GM12878 (cell line): ENCODE measurements at regions not wholly inside any gene's neighbourhood (a gene's known extent, or its start where the extent isn't known, plus 50 kb on each side); places are given as distances from the start of the nearest gene placed in this dataset.

Experiments used
- ATAC-seq: fragments of 200-7000 bp; cut with Tn5 transposase; 3 replicates; pipeline ENCODE4 v1.9.1; 2020; ENCODE audit warnings: mild to moderate bottlenecking, moderate library complexity
- BruUV-seq: library from RNA; stranded (reverse); fragments of 400-500 nt; replicated peaks from 2 replicates; lab custom pipeline; 2021; lab: Mats Ljungman, UMichigan
- CTCF ChIA-PET: fragments of 300-600 bp; sonication (Branson Sonifier 250); formaldehyde crosslinking; extraction: SDS; loops from one replicate; lab custom pipeline; 2021; ENCODE audit warnings: inconsistent platforms; lab: Yijun Ruan, JAX
- POLR2A ChIA-PET: fragments of 350-600 bp; formaldehyde crosslinking; extraction: SDS; loops from one replicate; lab custom pipeline; 2021; ENCODE audit warnings: inconsistent platforms; lab: Charles Lee
- RAD21 ChIA-PET: fragments of 300-600 bp; sonication (Branson Sonifier 250); formaldehyde crosslinking; loops from one replicate; lab custom pipeline; 2023; ENCODE audit warnings: antibody characterized with exemption; ENCODE audit not compliant: unreplicated experiment; lab: Charles Lee
- SMC1A ChIA-PET: fragments of 300-600 bp; sonication (Branson Sonifier 250); formaldehyde crosslinking; loops from one replicate; lab custom pipeline; 2023; ENCODE audit not compliant: unreplicated experiment, uncharacterized antibody; lab: Charles Lee
- DNase-seq: peaks from one replicate; pipeline ENCODE4 v3.0.0-alpha.2; 2011; ENCODE audit warnings: low read depth, low spot score
- FAIRE-seq: peaks from 3 replicates; lab custom pipeline; 2011; peaks lifted over from hg19 to GRCh38; lab: Jason Lieb, UNC
- H2AFZ ChIP-seq: 2 replicates; pipeline ENCODE4 v1.6.0; 2011; ENCODE audit warnings: low read depth, low read length, control low read depth; ENCODE audit not compliant: control insufficient read depth
- H3K27ac ChIP-seq: 2 replicates; pipeline ENCODE4 v1.5.1; 2011; ENCODE audit warnings: control low read depth; ENCODE audit not compliant: control insufficient read depth, insufficient read depth
- H3K27me3 ChIP-seq, 2 experiments: replicated peaks in 1 of 2; 2 replicates each; pipeline versions ENCODE4 v1.6.0 to v1.6.1; 2011; ENCODE audit warnings: low read length in 1 of 2; ENCODE audit not compliant: control insufficient read depth in 2 of 2, insufficient read depth in 2 of 2
- H3K36me3 ChIP-seq, 2 experiments: 2 replicates each; pipeline ENCODE4 v1.5.1; 2011; ENCODE audit warnings: low read length in 1 of 2; ENCODE audit not compliant: control insufficient read depth in 2 of 2, insufficient read depth in 2 of 2
- H3K4me1 ChIP-seq: 2 replicates; pipeline ENCODE4 v1.6.1; 2011; ENCODE audit warnings: mild to moderate bottlenecking, low read length, moderate library complexity, mixed read lengths; ENCODE audit not compliant: control insufficient read depth, insufficient read depth
- H3K4me2 ChIP-seq: 2 replicates; pipeline ENCODE4 v1.6.0; 2011; ENCODE audit warnings: control low read depth; ENCODE audit not compliant: control insufficient read depth, insufficient read depth
- H3K4me3 ChIP-seq: fragments of 200-600 bp; sonication (generic); 2 replicates; pipeline ENCODE4 v1.5.1; 2016
- H3K79me2 ChIP-seq: 2 replicates; pipeline ENCODE4 v1.6.0; 2011; ENCODE audit warnings: low read length; ENCODE audit not compliant: control insufficient read depth, insufficient read depth
- H3K9ac ChIP-seq: 2 replicates; pipeline ENCODE4 v1.8.0; 2011; ENCODE audit warnings: low read length, control low read depth, mixed read lengths; ENCODE audit not compliant: control insufficient read depth, insufficient read depth
- H3K9me3 ChIP-seq: replicated peaks from 3 replicates; pipeline ENCODE4 v1.5.1; 2011; ENCODE audit warnings: mild to moderate bottlenecking, low read length; ENCODE audit not compliant: control insufficient read depth, insufficient read depth
- H4K20me1 ChIP-seq: 2 replicates; pipeline ENCODE4 v1.6.0; 2011; ENCODE audit not compliant: control insufficient read depth, insufficient read depth
- BRCA1 ChIP-seq: IDR thresholded peaks from 2 replicates; pipeline ENCODE4 v1.6.1; 2011; ENCODE audit warnings: low read depth, low read length, improper control_type of control experiment
- CBX5 ChIP-seq: sonication (generic); IDR thresholded peaks from 2 replicates; pipeline ENCODE4 v1.6.1; 2016; ENCODE audit warnings: low read depth, moderate library complexity, mild to moderate bottlenecking, inconsistent platforms
- CEBPB ChIP-seq, 2 experiments: fragments of 150-350 bp in 1 of 2; IDR thresholded peaks; 2 replicates each; pipeline ENCODE4 v1.6.1; 2012 to 2014; ENCODE audit warnings: low read depth in 2 of 2, low read length in 2 of 2, borderline replicate concordance in 1 of 2, inconsistent platforms in 1 of 2
- EGR1 ChIP-seq, 2 experiments: IDR thresholded peaks; 1 replicate in 1 of 2; 2 replicates in 1 of 2; pipeline ENCODE4 v1.6.1; 2011 to 2012; ENCODE audit warnings: low read depth in 2 of 2, low read length in 2 of 2, borderline replicate concordance in 1 of 2, mild to moderate bottlenecking in 1 of 2, moderate library complexity in 1 of 2
- EZH2 ChIP-seq: IDR thresholded peaks from 2 replicates; pipeline ENCODE4 v1.6.1; 2012; ENCODE audit warnings: low read depth, mild to moderate bottlenecking, control low read depth, inconsistent platforms, low read length, borderline replicate concordance; ENCODE audit not compliant: control insufficient read depth
- POLR2A ChIP-seq: IDR thresholded peaks from 2 replicates; pipeline ENCODE4 v1.6.1; 2011; ENCODE audit warnings: low read depth, mild to moderate bottlenecking, low read length
- RUNX3 ChIP-seq: IDR thresholded peaks from 2 replicates; pipeline ENCODE4 v1.6.1; 2012; ENCODE audit warnings: low read length, inconsistent platforms
- SREBF1 ChIP-seq: IDR thresholded peaks from 2 replicates; pipeline ENCODE4 v1.6.1; 2012; ENCODE audit warnings: mild to moderate bottlenecking, low read length
- TCF12 ChIP-seq: IDR thresholded peaks from 2 replicates; pipeline ENCODE4 v1.6.1; 2011; ENCODE audit warnings: low read depth, mild to moderate bottlenecking, low read length
- YBX1 ChIP-seq: fragments of 450-650 bp; IDR thresholded peaks from 2 replicates; pipeline ENCODE4 v1.6.1; 2016; ENCODE audit warnings: antibody characterized with exemption
- WGBS: methylation state at CpG from one replicate; pipeline ENCODE4 v1.1.6; 2016; ENCODE audit warnings: low lambda C conversion rate; ENCODE audit not compliant: insufficient replicate concordance, insufficient coverage; ENCODE audit errors: missing lambda C conversion rate; 5-methylcytosine and 5-hydroxymethylcytosine counted together
- in situ Hi-C: fragments of 300-500 bp; cut with MboI; formaldehyde crosslinking; loops from 9 replicates; pipeline ENCODE4 v1.14.3; 2018; ENCODE audit warnings: mixed read lengths
- intact Hi-C: fragments of 100-400 bp; cut with micrococcal nuclease; formaldehyde crosslinking; loops from one replicate; pipeline ENCODE4 v1.14.2; 2022; ENCODE audit not compliant: unreplicated experiment
- TF ChIP-seq, protein P1 (sequence below): fragments of 450-650 bp; IDR thresholded peaks from 2 replicates; pipeline ENCODE4 v1.6.1; 2017; ENCODE audit warnings: mild to moderate bottlenecking, low read depth, inconsistent platforms; ENCODE audit not compliant: poor library complexity, severe bottlenecking
- TF ChIP-seq, protein P2 (sequence below): fragments of 450-650 bp; IDR thresholded peaks from 2 replicates; pipeline ENCODE4 v1.6.1; 2017; ENCODE audit warnings: mild to moderate bottlenecking
- TF ChIP-seq, protein P3 (sequence below), 3 experiments: IDR thresholded peaks in 2 of 3; conservative IDR thresholded peaks in 1 of 3; 2 replicates each; pipeline ENCODE4 v1.5.1; 2011; ENCODE audit warnings: low read depth in 3 of 3, low read length in 3 of 3, mild to moderate bottlenecking in 3 of 3, control low read depth in 2 of 3, moderate library complexity in 2 of 3, inconsistent platforms in 1 of 3, mixed read lengths in 1 of 3; ENCODE audit not compliant: control insufficient read depth in 2 of 3, insufficient read depth in 1 of 3; ENCODE audit errors: extremely low read depth in 1 of 3
- TF ChIP-seq, protein P4 (sequence below): IDR thresholded peaks from 2 replicates; pipeline ENCODE4 v1.6.1; 2012; ENCODE audit warnings: low read depth, low read length, improper control_type of control experiment

DNA sequence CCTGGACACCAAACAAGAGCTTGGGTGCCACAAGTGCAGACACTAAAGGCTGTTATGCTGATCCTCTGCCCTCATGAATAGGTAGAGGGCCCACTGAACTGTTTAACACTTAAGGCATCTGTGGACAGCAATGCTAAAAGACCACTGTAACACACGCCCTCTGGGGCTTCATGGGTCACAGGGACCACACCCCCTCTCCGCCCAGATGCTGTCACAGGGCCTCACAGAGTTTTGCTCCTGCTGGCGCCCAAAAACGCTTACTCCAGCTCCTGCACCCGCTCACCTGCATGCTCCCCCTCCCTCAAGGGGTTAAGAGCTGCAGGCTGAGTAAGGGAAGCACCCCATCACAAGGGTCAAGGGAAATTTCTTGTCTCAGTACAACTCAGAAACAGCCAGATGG, 141.8 kb upstream of the NUDT4 start (continued):
- TF ChIP-seq BRCA1 (no peak), CBX5 (no peak)
- TF ChIP-seq, protein P1, sequence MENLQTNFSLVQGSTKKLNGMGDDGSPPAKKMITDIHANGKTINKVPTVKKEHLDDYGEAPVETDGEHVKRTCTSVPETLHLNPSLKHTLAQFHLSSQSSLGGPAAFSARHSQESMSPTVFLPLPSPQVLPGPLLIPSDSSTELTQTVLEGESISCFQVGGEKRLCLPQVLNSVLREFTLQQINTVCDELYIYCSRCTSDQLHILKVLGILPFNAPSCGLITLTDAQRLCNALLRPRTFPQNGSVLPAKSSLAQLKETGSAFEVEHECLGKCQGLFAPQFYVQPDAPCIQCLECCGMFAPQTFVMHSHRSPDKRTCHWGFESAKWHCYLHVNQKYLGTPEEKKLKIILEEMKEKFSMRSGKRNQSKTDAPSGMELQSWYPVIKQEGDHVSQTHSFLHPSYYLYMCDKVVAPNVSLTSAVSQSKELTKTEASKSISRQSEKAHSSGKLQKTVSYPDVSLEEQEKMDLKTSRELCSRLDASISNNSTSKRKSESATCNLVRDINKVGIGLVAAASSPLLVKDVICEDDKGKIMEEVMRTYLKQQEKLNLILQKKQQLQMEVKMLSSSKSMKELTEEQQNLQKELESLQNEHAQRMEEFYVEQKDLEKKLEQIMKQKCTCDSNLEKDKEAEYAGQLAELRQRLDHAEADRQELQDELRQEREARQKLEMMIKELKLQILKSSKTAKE: no peak
- TF ChIP-seq, protein P2, sequence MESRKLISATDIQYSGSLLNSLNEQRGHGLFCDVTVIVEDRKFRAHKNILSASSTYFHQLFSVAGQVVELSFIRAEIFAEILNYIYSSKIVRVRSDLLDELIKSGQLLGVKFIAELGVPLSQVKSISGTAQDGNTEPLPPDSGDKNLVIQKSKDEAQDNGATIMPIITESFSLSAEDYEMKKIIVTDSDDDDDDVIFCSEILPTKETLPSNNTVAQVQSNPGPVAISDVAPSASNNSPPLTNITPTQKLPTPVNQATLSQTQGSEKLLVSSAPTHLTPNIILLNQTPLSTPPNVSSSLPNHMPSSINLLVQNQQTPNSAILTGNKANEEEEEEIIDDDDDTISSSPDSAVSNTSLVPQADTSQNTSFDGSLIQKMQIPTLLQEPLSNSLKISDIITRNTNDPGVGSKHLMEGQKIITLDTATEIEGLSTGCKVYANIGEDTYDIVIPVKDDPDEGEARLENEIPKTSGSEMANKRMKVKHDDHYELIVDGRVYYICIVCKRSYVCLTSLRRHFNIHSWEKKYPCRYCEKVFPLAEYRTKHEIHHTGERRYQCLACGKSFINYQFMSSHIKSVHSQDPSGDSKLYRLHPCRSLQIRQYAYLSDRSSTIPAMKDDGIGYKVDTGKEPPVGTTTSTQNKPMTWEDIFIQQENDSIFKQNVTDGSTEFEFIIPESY: no peak

DNA sequence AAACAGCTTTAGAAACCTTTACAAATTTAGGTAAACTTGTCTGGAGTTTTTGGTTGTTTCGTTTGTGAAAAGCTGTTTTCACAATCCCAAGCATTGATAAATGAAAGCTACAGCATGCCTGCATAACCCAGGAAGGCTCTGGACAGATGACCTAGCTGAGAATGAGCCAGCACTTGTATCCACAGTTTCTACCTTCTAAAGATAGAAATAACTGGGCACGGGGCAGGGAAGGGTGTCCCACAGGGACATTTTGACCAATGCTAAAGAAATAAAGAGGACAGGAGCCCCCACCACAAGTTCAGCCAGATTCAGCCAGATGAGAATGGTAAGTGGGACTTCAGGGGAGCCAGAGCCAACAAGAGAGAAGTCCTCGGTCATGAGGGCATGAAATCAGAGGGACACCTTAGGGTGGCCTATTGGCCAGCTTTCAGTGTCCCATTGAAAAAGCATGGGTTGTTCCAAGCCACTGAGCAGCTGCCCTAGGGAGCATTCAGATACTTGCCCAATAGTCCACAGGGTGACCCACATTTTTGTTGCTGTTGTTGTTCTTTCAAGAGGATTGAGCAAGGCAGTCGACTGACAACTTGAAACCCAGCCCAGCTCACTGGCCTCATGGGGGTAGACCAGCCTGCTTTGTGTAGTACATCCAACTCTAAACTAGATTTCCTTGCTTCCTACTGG, 140.3 kb upstream of the NUDT4 start:
- ChIA-PET RAD21 (interaction anchor here (0.6 to 0.8 kb wide), 2 partner anchors 11 to 70 kb away, joined by 3 read pairs; no protein-coding TSS in a partner anchor), SMC1A (interaction anchor here (0.7 to 1.5 kb wide), 6 partner anchors 13 to 143 kb away, joined by 3 to 6 read pairs (median 4); no protein-coding TSS in a partner anchor), POLR2A (no interaction called here), CTCF (interaction anchor here (0.8 to 2.0 kb wide), 3 partner anchors 9 to 137 kb away, joined by 3 to 9 read pairs (median 5); no protein-coding TSS in a partner anchor)
- H3K27me3 ChIP-seq: no peaks in the 10 kb centered on the region
- FAIRE-seq: no peak
- no peaks in the 10 kb centered on the region for H3K36me3 ChIP-seq
- H3K4me3 ChIP-seq: no peak overlapping the region
- DNase-seq: no peak
- H3K4me1 ChIP-seq: no peaks in the 10 kb centered on the region
- no peak overlapping the region for H3K27ac ChIP-seq
- peaks cover 2% of the 10 kb centered on the region; the same call in 1 of the 3 replicates for H3K9me3 ChIP-seq
- intact Hi-C loops (no loop called here), in situ Hi-C loops (no loop called here)
- no peak overlapping the region for H3K4me2 ChIP-seq
- no peak overlapping the region for H3K9ac ChIP-seq
- no peaks in the 10 kb centered on the region for H4K20me1 ChIP-seq
- ATAC-seq: no peak
- WGBS: 75% methylated on average over 4 of the region's 4 CpGs
- no peak overlapping the region for H2AFZ ChIP-seq
- no peaks in the 10 kb centered on the region for H3K79me2 ChIP-seq
- no TSS peak for BruUV-seq
- no peak for TF ChIP-seq POLR2A
- TF ChIP-seq, protein P3, sequence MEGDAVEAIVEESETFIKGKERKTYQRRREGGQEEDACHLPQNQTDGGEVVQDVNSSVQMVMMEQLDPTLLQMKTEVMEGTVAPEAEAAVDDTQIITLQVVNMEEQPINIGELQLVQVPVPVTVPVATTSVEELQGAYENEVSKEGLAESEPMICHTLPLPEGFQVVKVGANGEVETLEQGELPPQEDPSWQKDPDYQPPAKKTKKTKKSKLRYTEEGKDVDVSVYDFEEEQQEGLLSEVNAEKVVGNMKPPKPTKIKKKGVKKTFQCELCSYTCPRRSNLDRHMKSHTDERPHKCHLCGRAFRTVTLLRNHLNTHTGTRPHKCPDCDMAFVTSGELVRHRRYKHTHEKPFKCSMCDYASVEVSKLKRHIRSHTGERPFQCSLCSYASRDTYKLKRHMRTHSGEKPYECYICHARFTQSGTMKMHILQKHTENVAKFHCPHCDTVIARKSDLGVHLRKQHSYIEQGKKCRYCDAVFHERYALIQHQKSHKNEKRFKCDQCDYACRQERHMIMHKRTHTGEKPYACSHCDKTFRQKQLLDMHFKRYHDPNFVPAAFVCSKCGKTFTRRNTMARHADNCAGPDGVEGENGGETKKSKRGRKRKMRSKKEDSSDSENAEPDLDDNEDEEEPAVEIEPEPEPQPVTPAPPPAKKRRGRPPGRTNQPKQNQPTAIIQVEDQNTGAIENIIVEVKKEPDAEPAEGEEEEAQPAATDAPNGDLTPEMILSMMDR (IDR thresholded peaks at IDR 0.05 in 2 of 3, conservative IDR thresholded peaks at IDR 0.05 in 1 of 3; ENCODE audit: control insufficient read depth in 2 of 3, extremely low read depth in 1 of 3, insufficient read depth in 1 of 3, low read depth in 3 of 3, low read length in 3 of 3): no peak
- no peak for TF ChIP-seq TCF12
- TF ChIP-seq RUNX3: no peak
- TF ChIP-seq, protein P4, sequence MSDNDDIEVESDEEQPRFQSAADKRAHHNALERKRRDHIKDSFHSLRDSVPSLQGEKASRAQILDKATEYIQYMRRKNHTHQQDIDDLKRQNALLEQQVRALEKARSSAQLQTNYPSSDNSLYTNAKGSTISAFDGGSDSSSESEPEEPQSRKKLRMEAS: no peak
- no peak for TF ChIP-seq EGR1 (IDR thresholded peaks at IDR 0.05; ENCODE audit: borderline replicate concordance in 1 of 2, low read depth in 2 of 2, low read length in 2 of 2)
- TF ChIP-seq EZH2: no peak
- no peak for TF ChIP-seq YBX1
- TF ChIP-seq SREBF1: no peak
- no peak for TF ChIP-seq CEBPB (IDR thresholded peaks at IDR 0.05; ENCODE audit: borderline replicate concordance in 1 of 2, low read depth in 2 of 2, low read length in 2 of 2)
